Right renal cortex interstitium (tissue), 3 donors: ENCODE measurements at regions not wholly inside any gene's neighbourhood (a gene's known extent, or its start where the extent isn't known, plus 50 kb on each side); places are given as distances from the start of the nearest gene placed in this dataset.

Source experiments
- DNase-seq, 3 donors: peaks; one replicate each; pipeline ENCODE4 v3.0.0-alpha.2; 2013; ENCODE audit warnings: low read depth in 3 of 3, low spot score in 2 of 3

- DNase-seq: no peak
Observed at GRCh38 chr2:128435576-128436478, 117.2 kb upstream of the HS6ST1 start.

DNA sequence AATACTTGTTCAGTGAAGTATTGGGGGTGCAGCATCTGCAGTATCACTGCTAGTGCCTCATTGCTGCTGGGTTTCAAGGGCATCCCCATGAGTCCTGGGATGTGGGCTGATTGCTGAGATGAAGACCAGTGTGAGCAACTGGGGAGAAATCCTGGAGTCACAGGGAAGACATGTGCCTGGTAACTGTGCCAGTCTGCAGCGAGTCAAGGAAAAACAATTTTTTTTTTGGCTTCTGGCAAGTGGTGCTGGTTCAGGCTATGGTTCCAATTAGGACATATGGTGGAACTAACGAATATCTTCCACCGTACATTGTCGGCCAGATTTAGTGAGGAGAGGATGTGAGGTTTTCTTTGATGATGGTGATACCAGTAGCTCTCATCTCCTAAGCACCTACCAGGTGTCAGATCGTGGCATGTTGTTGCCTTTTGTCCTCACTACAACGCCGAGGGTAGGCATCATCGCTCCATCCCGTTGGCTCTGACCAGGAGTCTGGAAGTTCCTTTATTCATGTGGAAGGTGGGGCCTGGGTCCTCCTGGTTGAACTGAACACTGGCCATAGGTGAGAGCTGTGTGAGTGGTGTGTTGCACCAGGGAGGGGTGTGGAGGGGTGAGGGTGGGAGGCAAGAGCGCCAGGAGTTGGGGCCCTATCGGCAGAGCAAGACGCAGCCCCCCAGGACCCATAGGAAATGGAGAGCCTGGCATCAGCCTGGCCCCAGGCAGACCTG lies 118.0 kb upstream of the HS6ST1 start:
- no peak for DNase-seq

GRCh38 chr2:128437204-128437565 lies 118.5 kb upstream of the HS6ST1 start:
- no peak for DNase-seq

GRCh38 chr2:128438091-128438490 lies 119.4 kb upstream of the HS6ST1 start:
- DNase-seq: no peak

- no peak for DNase-seq
Observed at GRCh38 chr2:128438586-128438985, 119.9 kb upstream of the HS6ST1 start.

GRCh38 chr2:128439031-128439790 lies 120.5 kb upstream of the HS6ST1 start:
- DNase-seq: no peak

- DNase-seq: no peak
Observed at GRCh38 chr2:128439791-128440665, 121.4 kb upstream of the HS6ST1 start.

GRCh38 chr2:128440666-128441340 lies 122.1 kb upstream of the HS6ST1 start:
- no peak for DNase-seq

GRCh38 chr2:128441341-128442052 lies 122.8 kb upstream of the HS6ST1 start:
- DNase-seq: no peak

GRCh38 chr2:128442053-128442751 lies 123.5 kb upstream of the HS6ST1 start:
- DNase-seq: no peak

- DNase-seq: no peak
Observed at GRCh38 chr2:128442891-128443302, 124.2 kb upstream of the HS6ST1 start.

- DNase-seq: no peak
Observed at GRCh38 chr2:128444121-128444771, 125.6 kb upstream of the HS6ST1 start.

GRCh38 chr2:128444816-128445522 lies 126.3 kb upstream of the HS6ST1 start:
- DNase-seq: no peak

DNA sequence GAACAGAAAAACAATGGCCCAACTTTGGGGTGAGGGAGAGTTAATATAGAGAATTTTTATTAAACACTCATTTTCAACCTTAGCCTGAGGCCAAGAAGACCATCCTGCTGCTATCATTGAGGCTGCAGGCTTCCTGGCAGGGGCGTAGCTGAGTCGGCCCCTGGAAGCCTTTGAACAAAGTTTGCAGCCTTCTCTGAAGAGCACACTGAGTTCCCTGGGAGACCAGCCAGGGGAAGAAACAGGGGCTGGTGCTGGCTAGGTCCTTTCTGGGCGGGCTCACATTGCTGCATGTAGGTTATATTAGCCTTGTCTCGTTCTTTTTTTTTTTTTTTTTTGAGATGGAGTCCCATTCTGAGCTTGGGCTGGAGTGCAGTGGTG lies 126.8 kb upstream of the HS6ST1 start:
- DNase-seq: no peak

GRCh38 chr2:128446049-128446873 lies 127.6 kb upstream of the HS6ST1 start:
- no peak for DNase-seq

- DNase-seq: no peak
Observed at GRCh38 chr2:128446874-128447537, 128.3 kb upstream of the HS6ST1 start.
